Mesendoderm (in vitro differentiated cells): ENCODE measurements at regions not wholly inside any gene's neighbourhood (a gene's known extent, or its start where the extent isn't known, plus 50 kb on each side); places are given as distances from the start of the nearest gene placed in this dataset.

Source experiments
- DNase-seq: peaks from one replicate; pipeline ENCODE4 v3.0.0; 2013
- H2AK5ac ChIP-seq: 2 replicates; pipeline ENCODE4 v1.6.1; 2013; ENCODE audit warnings: low read length, inconsistent platforms
- H2BK120ac ChIP-seq: 2 replicates; pipeline ENCODE4 v1.6.1; 2013; ENCODE audit warnings: low read depth, mild to moderate bottlenecking, low read length, moderate library complexity, mixed read lengths
- H2BK15ac ChIP-seq: replicated peaks from 2 replicates; pipeline ENCODE4 v1.6.1; 2013; ENCODE audit warnings: low read depth, mild to moderate bottlenecking, moderate library complexity
- H2BK5ac ChIP-seq: 2 replicates; pipeline ENCODE4 v1.6.1; 2013; ENCODE audit warnings: low read length, inconsistent platforms
- H3K18ac ChIP-seq: 2 replicates; pipeline ENCODE4 v1.6.1; 2013; ENCODE audit warnings: mild to moderate bottlenecking, low read length, mixed read lengths
- H3K23ac ChIP-seq: one replicate; pipeline ENCODE4 v1.6.1; 2013; ENCODE audit warnings: low read length
- H3K27ac ChIP-seq: 2 replicates; pipeline ENCODE4 v1.5.1; 2013; ENCODE audit warnings: low read depth, mild to moderate bottlenecking, inconsistent platforms, low read length, moderate library complexity
- H3K27me3 ChIP-seq: 2 replicates; pipeline ENCODE4 v1.6.1; 2013; ENCODE audit warnings: low read length, control low read depth, mild to moderate bottlenecking, inconsistent platforms; ENCODE audit not compliant: insufficient read depth, poor library complexity
- H3K36me3 ChIP-seq: 2 replicates; pipeline ENCODE4 v1.6.1; 2013; ENCODE audit warnings: low read length, inconsistent platforms; ENCODE audit not compliant: control insufficient read depth, insufficient read depth
- H3K4ac ChIP-seq: one replicate; pipeline ENCODE4 v1.6.1; 2013; ENCODE audit warnings: low read depth, mild to moderate bottlenecking, low read length, moderate library complexity
- H3K4me1 ChIP-seq: 2 replicates; pipeline ENCODE4 v1.6.1; 2013; ENCODE audit warnings: low read depth, low read length, inconsistent platforms; ENCODE audit not compliant: control insufficient read depth
- H3K4me2 ChIP-seq: 2 replicates; pipeline ENCODE4 v1.6.1; 2013; ENCODE audit warnings: low read length
- H3K4me3 ChIP-seq: 2 replicates; pipeline ENCODE4 v1.5.1; 2013; ENCODE audit warnings: mild to moderate bottlenecking, low read length
- H3K56ac ChIP-seq: one replicate; pipeline ENCODE4 v1.6.1; 2013; ENCODE audit warnings: low read length
- H3K79me1 ChIP-seq: 2 replicates; pipeline ENCODE4 v1.6.1; 2013; ENCODE audit warnings: low read length, inconsistent platforms
- H3K79me2 ChIP-seq: 2 replicates; pipeline ENCODE4 v1.6.1; 2013; ENCODE audit warnings: mild to moderate bottlenecking, low read length; ENCODE audit not compliant: control insufficient read depth, insufficient read depth
- H3K9ac ChIP-seq: 2 replicates; pipeline ENCODE4 v1.6.1; 2013; ENCODE audit warnings: low read length, inconsistent platforms
- H4K5ac ChIP-seq: one replicate; pipeline ENCODE4 v1.6.1; 2013; ENCODE audit warnings: low read length
- H4K8ac ChIP-seq: one replicate; pipeline ENCODE4 v1.6.1; 2013; ENCODE audit warnings: low read depth, mild to moderate bottlenecking, control low read depth, low read length, moderate library complexity
- WGBS: extraction: QIAGEN DNeasy Blood & Tissue Kit; methylation state at CpG from one replicate; pipeline ENCODE4 v1.1.7; 2013; ENCODE audit warnings: low lambda C conversion rate, missing lambda C conversion rate; ENCODE audit not compliant: insufficient coverage; ENCODE audit errors: extremely low coverage; 5-methylcytosine and 5-hydroxymethylcytosine counted together

GRCh38 chr1:168821434-168821833 lies 92.4 kb upstream of the DPT start:
- no peaks in the 10 kb centered on the region for H3K4me1 ChIP-seq
- H3K23ac ChIP-seq = no peak overlapping the region
- H3K4ac ChIP-seq = no peak overlapping the region
- H3K27ac ChIP-seq = no peak overlapping the region
- no peak for DNase-seq
- H3K27me3 ChIP-seq = no peaks in the 10 kb centered on the region
- no peaks in the 10 kb centered on the region for H3K79me1 ChIP-seq
- H3K36me3 ChIP-seq = no peaks in the 10 kb centered on the region
- H3K18ac ChIP-seq = no peak overlapping the region
- no peak overlapping the region for H3K4me3 ChIP-seq
- H2BK5ac ChIP-seq = no peak overlapping the region
- no peak overlapping the region for H3K9ac ChIP-seq
- no CpG with 5 or more reads among the region's 2 CpGs for WGBS
- no peak overlapping the region for H3K56ac ChIP-seq
- H4K5ac ChIP-seq = no peak overlapping the region
- H2BK15ac ChIP-seq = no peak overlapping the region
- H2BK120ac ChIP-seq = no peak overlapping the region
- no peak overlapping the region for H2AK5ac ChIP-seq
- H3K4me2 ChIP-seq = no peak overlapping the region
- H4K8ac ChIP-seq = no peak overlapping the region
- H3K79me2 ChIP-seq = no peaks in the 10 kb centered on the region

- no peak for DNase-seq
- no peak overlapping the region for H3K18ac ChIP-seq
- no peak overlapping the region for H3K27ac ChIP-seq
- no peak overlapping the region for H2BK120ac ChIP-seq
- H4K8ac ChIP-seq = no peak overlapping the region
- WGBS = no CpG with 5 or more reads among the region's 2 CpGs
- H3K36me3 ChIP-seq = no peaks in the 10 kb centered on the region
- H2BK15ac ChIP-seq = no peak overlapping the region
- no peaks in the 10 kb centered on the region for H3K27me3 ChIP-seq
- H3K4me2 ChIP-seq = no peak overlapping the region
- H3K79me2 ChIP-seq = no peaks in the 10 kb centered on the region
- H3K4ac ChIP-seq = no peak overlapping the region
- no peak overlapping the region for H3K56ac ChIP-seq
- no peaks in the 10 kb centered on the region for H3K79me1 ChIP-seq
- no peaks in the 10 kb centered on the region for H3K4me1 ChIP-seq
- no peak overlapping the region for H3K23ac ChIP-seq
- no peak overlapping the region for H3K4me3 ChIP-seq
- H4K5ac ChIP-seq = no peak overlapping the region
- no peak overlapping the region for H2BK5ac ChIP-seq
- H2AK5ac ChIP-seq = no peak overlapping the region
- H3K9ac ChIP-seq = no peak overlapping the region
Observed at GRCh38 chr1:168822911-168823310, 93.9 kb upstream of the DPT start.

GRCh38 chr1:168823988-168824387 lies 95.0 kb upstream of the DPT start:
- 100% methylated on average over 1 of the region's 4 CpGs for WGBS
- H3K27me3 ChIP-seq = no peaks in the 10 kb centered on the region

GRCh38 chr1:168824418-168825065 lies 95.5 kb upstream of the DPT start:
- Histone ChIP-seq H2BK5ac (no peak overlapping the region), H2AK5ac (no peak overlapping the region), H2BK15ac (no peak overlapping the region), H3K4me1 (no peaks in the 10 kb centered on the region), H3K56ac (no peak overlapping the region), H3K36me3 (no peaks in the 10 kb centered on the region), H3K79me1 (no peaks in the 10 kb centered on the region), H2BK120ac (no peak overlapping the region), H4K5ac (no peak overlapping the region), H3K79me2 (no peaks in the 10 kb centered on the region), H3K4me2 (no peak overlapping the region), H3K9ac (no peak overlapping the region), H3K4ac (no peak overlapping the region), H3K27me3 (no peaks in the 10 kb centered on the region), H4K8ac (no peak overlapping the region), H3K23ac (no peak overlapping the region), H3K27ac (no peak overlapping the region), H3K4me3 (no peak overlapping the region), H3K18ac (no peak overlapping the region)
- no CpG with 5 or more reads among the region's 2 CpGs for WGBS
- DNase-seq = peak; percentile 52

More at GRCh38 chr1:168823988-168824387, 95.0 kb upstream of the DPT start:
- H2BK120ac ChIP-seq = no peak overlapping the region
- no peaks in the 10 kb centered on the region for H3K79me2 ChIP-seq
- H3K4ac ChIP-seq = no peak overlapping the region
- no peak overlapping the region for H2AK5ac ChIP-seq
- H3K4me2 ChIP-seq = no peak overlapping the region
- no peak overlapping the region for H2BK5ac ChIP-seq
- H3K56ac ChIP-seq = no peak overlapping the region
- no peak overlapping the region for H4K5ac ChIP-seq
- H3K27ac ChIP-seq = no peak overlapping the region
- H3K4me1 ChIP-seq = no peaks in the 10 kb centered on the region
- no peaks in the 10 kb centered on the region for H3K79me1 ChIP-seq
- H3K4me3 ChIP-seq = no peak overlapping the region
- no peak overlapping the region for H4K8ac ChIP-seq
- no peak overlapping the region for H3K18ac ChIP-seq
- no peak overlapping the region for H3K9ac ChIP-seq
- H3K23ac ChIP-seq = no peak overlapping the region
- H2BK15ac ChIP-seq = no peak overlapping the region
- H3K36me3 ChIP-seq = no peaks in the 10 kb centered on the region
- DNase-seq = no peak

- Histone ChIP-seq H3K27ac (no peak overlapping the region), H3K27me3 (no peaks in the 10 kb centered on the region), H2BK5ac (no peak overlapping the region), H4K5ac (no peak overlapping the region), H3K9ac (no peak overlapping the region), H3K4ac (no peak overlapping the region), H3K18ac (no peak overlapping the region), H3K23ac (no peak overlapping the region), H3K4me1 (no peaks in the 10 kb centered on the region), H2BK120ac (no peak overlapping the region), H2AK5ac (no peak overlapping the region), H3K56ac (no peak overlapping the region), H3K4me2 (no peak overlapping the region), H3K36me3 (no peaks in the 10 kb centered on the region), H2BK15ac (no peak overlapping the region), H3K79me1 (no peaks in the 10 kb centered on the region), H3K79me2 (no peaks in the 10 kb centered on the region), H4K8ac (no peak overlapping the region), H3K4me3 (no peak overlapping the region)
- no peak for DNase-seq
- no CpG with 5 or more reads among the region's 1 CpG for WGBS
Observed at GRCh38 chr1:168825129-168825528, 96.1 kb upstream of the DPT start.

- no peak overlapping the region for H3K23ac ChIP-seq
- no peak overlapping the region for H3K18ac ChIP-seq
- no peak overlapping the region for H3K27ac ChIP-seq
- DNase-seq = no peak
- H3K9ac ChIP-seq = no peak overlapping the region
- no peak overlapping the region for H3K4ac ChIP-seq
- H3K36me3 ChIP-seq = no peaks in the 10 kb centered on the region
- H3K79me2 ChIP-seq = no peaks in the 10 kb centered on the region
- whole genome bisulfite sequencing = no CpG with 5 or more reads among the region's 3 CpGs
- no peaks in the 10 kb centered on the region for H3K79me1 ChIP-seq
- H3K4me3 ChIP-seq = no peak overlapping the region
- H4K8ac ChIP-seq = no peak overlapping the region
- H2BK15ac ChIP-seq = no peak overlapping the region
- no peak overlapping the region for H4K5ac ChIP-seq
- H2BK5ac ChIP-seq = no peak overlapping the region
- H3K27me3 ChIP-seq = no peaks in the 10 kb centered on the region
- H2BK120ac ChIP-seq = no peak overlapping the region
- no peak overlapping the region for H2AK5ac ChIP-seq
- H3K4me2 ChIP-seq = no peak overlapping the region
- no peaks in the 10 kb centered on the region for H3K4me1 ChIP-seq
- H3K56ac ChIP-seq = no peak overlapping the region
Observed at GRCh38 chr1:168825820-168826219, 96.8 kb upstream of the DPT start.
